GM19023 (cell line): ENCODE measurements at regions not wholly inside any gene's neighbourhood (a gene's known extent, or its start where the extent isn't known, plus 50 kb on each side); places are given as distances from the start of the nearest gene placed in this dataset.
A peak's percentile ranks its signal among the peaks of the same experiment; 100 is the strongest.

ENCODE experiments used
- ATAC-seq: cut with Tn5 transposase; IDR thresholded peaks from one replicate; pipeline ENCODE4 v1.9.1; 2021; ENCODE audit warnings: mild to moderate bottlenecking, moderate library complexity; ENCODE audit not compliant: unreplicated experiment

DNA sequence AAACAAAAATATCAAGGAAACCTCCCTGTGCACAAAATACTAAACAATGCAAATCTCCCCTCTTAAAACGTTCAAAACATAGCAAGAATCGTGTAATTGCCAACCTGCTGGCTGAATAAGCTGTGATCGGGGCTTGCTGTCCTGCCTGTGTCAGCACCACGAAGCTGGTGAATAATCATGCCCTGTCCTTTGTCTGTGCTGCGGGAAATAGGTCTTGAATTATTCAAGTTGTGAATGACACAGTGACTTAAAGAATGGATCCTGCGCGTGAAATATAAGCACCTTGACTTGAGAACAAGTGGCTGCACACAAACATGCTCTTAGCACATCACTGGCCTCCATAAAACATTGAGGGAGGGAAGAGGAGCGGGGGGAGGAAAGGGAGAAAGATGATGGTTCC is 130.2 kb downstream of the OAT start:
- no peak for ATAC-seq

DNA sequence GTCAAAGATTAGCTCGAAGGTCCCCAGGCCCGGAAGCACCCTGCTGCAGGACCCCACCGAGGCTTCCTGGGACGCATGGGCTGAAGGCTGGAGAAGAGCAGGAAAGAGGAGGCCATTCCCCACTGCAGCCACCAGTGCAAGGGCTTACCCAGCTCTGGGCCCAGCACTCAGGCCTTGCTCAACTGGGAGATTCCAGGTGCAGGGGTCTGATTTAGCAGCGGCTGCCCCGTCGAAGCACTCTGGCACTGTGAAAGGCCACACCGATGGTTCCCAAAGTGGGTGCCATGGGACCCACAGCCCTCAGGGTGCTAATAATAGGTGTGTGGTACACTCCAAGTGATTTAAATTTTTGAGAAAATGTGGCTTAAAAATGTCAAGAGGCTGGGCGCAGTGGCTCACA is 130.9 kb downstream of the OAT start:
- ATAC-seq: no peak

- no peak for ATAC-seq
These were observed 131.5 kb downstream of the OAT start for GRCh38 chr10:124287071-124287685.

- ATAC-seq: no peak
These were observed 132.1 kb downstream of the OAT start for GRCh38 chr10:124286621-124287020.

GRCh38 chr10:124285587-124286527 is 132.9 kb downstream of the OAT start:
- ATAC-seq: peak; percentile 67

- no peak for ATAC-seq
These were observed 134.8 kb downstream of the OAT start for GRCh38 chr10:124283949-124284250.

DNA sequence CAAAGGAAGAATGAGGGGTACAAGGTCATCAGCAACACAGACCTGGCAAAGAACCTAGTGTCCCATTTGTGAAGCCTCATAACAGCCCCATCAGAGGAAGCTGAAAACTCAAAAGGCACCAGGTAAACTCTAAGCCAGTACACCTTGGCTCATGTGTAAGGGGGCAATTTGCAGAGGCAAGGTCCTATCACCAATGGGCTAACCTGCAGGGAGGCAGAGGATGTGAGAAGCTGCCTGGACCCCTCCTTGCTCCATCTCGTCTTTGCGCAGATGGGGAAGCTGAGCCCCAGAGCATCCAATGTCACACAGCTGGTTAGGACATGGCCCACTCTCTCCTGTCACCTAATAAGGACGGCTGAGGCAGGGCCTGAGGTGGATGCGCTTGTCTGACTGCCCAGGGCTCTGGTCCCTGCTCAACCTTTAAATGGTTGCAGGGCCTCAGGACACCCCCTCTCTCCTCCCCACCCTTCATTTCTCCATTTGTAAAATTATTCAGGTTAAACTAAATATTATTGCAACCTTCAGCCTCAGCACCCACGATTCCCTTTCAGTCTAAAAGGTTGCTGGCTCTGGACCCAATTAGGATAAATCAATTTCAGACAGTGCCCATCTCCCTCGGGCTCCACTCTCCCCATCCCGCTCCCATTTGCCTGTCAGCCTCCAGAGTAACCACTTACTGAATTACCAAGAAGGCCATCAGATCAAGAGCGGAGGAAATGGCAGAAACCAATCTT is 135.3 kb downstream of the OAT start:
- ATAC-seq: no peak

DNA sequence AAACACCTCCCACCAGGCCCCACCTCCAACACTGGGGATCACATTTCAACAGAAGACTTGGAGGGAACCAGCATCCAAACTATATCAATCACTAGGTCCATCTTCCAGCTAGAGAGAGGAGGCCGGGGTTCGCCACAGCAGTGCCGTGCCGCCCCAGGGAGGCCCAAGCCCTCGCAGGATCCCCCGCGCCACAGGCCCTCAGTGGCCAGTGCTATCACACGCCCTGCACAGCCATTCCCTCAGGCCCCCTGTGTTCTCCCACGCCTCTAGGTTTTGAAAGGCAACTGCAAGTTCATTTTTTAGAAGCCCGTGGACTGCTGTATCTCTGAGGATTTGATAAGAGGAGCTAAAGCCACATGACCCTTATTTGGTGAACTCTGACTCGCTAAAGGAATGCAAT is 136.4 kb downstream of the OAT start:
- ATAC-seq: no peak

DNA sequence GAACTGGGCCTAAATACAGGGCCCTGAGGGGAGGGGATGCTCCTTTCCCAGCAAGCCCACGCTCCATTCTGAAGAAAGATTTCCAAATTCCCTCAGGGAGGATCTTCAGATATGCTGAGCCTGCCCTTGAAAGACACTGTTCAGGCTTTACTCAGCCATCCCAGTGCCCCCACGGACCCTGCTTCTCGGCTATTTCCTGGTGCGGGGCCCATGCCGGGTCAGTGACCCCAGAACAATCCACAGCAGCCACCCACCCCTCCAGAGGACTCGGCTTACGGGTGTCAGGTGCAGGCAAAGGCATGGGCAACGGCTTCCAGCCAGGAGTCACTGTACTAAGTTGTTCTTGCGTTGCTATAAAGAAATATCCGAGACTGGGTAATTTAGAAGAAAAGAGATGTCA is 137.1 kb downstream of the OAT start:
- no peak for ATAC-seq

GRCh38 chr10:124280916-124281315 is 137.8 kb downstream of the OAT start:
- ATAC-seq: no peak

DNA sequence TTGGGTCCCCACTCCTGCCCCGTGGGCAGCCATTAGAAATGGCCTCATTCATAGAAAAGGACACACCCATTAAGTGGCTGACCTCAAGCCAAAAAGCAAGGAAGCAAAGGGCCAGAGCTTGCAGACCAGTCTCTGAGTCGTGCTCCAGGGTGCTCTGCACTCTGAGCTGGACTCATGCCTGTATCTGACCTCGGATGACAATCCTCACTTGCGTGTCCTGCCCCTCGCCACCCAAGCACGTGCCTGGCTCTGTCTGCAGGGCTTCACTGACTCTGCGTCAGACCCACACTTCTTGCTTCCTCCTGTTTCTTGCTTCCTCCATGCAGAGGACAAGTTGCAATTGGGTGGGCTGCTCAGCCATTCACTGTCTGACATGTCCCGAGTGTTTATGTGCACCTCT is 138.8 kb downstream of the OAT start:
- ATAC-seq: no peak

GRCh38 chr10:124279298-124279697 is 139.4 kb downstream of the OAT start:
- no peak for ATAC-seq

DNA sequence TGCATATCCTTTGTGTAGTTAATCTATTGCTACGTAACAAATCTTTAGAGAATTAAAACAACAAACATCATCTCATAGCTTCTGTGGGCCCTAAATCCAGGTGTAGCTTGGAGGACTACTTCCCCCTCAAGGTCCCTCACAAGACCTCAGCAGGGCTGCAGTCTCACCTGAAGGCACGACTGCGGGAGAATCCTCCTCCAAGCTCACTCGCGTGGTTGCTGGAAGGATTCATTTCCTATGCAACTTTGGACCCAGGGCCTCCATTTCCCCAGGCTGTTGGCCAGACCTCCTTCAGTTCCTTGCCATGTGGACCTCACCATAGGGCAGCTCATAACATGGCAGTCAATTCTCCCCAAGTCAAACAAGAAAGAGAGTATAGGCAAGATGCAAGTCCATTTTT is 140.4 kb downstream of the OAT start:
- ATAC-seq: no peak

- ATAC-seq: no peak
These were observed 145.6 kb downstream of the OAT start for GRCh38 chr10:124273141-124273540.

- no peak for ATAC-seq
These were observed 147.0 kb downstream of the OAT start for GRCh38 chr10:124271676-124272075.

- no peak for ATAC-seq
These were observed 148.0 kb downstream of the OAT start for GRCh38 chr10:124270530-124271327.

DNA sequence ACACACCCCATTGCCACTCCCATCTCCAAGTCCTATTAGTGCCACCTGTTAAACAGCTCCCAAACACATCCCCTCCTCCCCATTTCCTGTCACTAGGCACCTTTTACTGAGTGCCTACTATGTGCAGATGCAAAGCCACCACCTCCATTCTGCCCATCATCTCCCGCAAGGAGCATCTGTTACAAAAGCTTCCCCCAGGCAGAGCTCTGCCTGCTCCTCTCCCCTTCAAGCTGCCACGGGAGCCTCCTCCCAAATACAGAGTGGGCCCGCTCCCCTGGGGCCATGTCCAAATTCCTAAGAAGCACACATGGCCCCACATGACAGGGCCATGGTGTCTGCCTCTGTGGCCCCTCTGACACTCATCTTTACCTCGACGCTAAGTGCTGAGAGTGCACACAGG is 149.7 kb downstream of the OAT start:
- ATAC-seq: no peak

DNA sequence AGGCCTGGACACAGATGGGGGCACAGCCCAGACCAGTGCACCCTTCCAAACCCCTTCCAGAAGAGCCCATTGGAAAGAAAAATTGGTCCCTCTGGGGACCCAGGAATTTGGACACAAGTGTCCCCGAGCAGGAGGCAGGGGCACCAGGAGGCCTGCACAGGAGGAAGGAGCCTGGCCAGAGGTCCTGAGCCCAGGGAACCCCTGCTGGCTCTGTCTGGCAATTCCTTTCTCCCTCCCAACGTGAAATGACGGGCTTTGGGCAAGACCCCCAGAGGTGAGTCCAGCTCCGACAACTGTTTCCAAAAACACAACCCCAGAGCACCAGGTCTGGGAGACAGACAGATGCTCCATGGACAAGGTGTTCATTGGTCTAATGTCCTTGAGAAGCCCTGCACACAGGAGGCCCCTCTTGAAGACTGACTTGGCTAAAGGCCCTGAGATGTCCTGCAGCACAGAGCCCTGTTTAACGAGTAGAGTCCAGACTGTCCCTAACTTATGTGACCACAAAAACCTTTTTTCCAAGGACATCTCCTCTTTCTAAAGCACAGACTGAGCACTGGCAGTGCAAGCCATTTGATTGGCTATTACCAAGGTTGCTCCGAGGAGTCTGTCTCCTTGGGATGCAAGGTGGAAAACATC is 150.7 kb downstream of the OAT start:
- no peak for ATAC-seq

GRCh38 chr10:124267231-124267885 is 151.4 kb downstream of the OAT start:
- no peak for ATAC-seq
